Right lobe of liver (tissue), 4 donors: ENCODE measurements at regions not wholly inside any gene's neighbourhood (a gene's known extent, or its start where the extent isn't known, plus 50 kb on each side); places are given as distances from the start of the nearest gene placed in this dataset.

Experiments
- CTCF ChIP-seq, 4 donors: fragments of 200-600 bp in 3 of 4; fragments of 450-650 bp in 1 of 4; IDR thresholded peaks; one replicate each; pipeline versions ENCODE4 v1.5.1 to v1.8.0; 2016 to 2022; ENCODE audit warnings: antibody characterized with exemption in 4 of 4, mild to moderate bottlenecking in 2 of 4
- POLR2A ChIP-seq: fragments of 450-650 bp; IDR thresholded peaks from one replicate; pipeline ENCODE4 v1.6.1; 2017; ENCODE audit warnings: antibody characterized with exemption, mild to moderate bottlenecking
- donor health status: DM: no; HTN: no; CAD: no.
- donor health status: DM: no; HTN: no; CAD: no.
- donor health status: DM: no; HTN: yes; CAD: no.

GRCh38 chrX:36581030-36581429 lies 427.1 kb upstream of the FAM47C start:
- TF ChIP-seq CTCF (IDR thresholded peaks at IDR 0.05) (no peak), POLR2A (no peak)
